Hepatocyte (in vitro differentiated cells): ENCODE measurements at regions not wholly inside any gene's neighbourhood (a gene's known extent, or its start where the extent isn't known, plus 50 kb on each side); places are given as distances from the start of the nearest gene placed in this dataset.

Experiments used
- EZH2 ChIP-seq: fragments of 200-600 bp; sonication (generic); IDR thresholded peaks from 2 replicates; pipeline ENCODE4 v1.6.1; 2016; ENCODE audit warnings: antibody characterized with exemption, mild to moderate bottlenecking, borderline replicate concordance
- EZH2phosphoT487 ChIP-seq: fragments of 200-600 bp; sonication (generic); IDR thresholded peaks from one replicate; pipeline ENCODE4 v1.6.1; 2018; ENCODE audit warnings: antibody characterized with exemption, mild to moderate bottlenecking, low read depth, moderate library complexity; ENCODE audit not compliant: unreplicated experiment, severe bottlenecking
- TF ChIP-seq, protein P1 (sequence below): fragments of 200-600 bp; sonication (generic); IDR thresholded peaks from 2 replicates; pipeline ENCODE4 v1.5.1; 2016; ENCODE audit warnings: antibody characterized with exemption, mild to moderate bottlenecking; ENCODE audit not compliant: poor library complexity

DNA sequence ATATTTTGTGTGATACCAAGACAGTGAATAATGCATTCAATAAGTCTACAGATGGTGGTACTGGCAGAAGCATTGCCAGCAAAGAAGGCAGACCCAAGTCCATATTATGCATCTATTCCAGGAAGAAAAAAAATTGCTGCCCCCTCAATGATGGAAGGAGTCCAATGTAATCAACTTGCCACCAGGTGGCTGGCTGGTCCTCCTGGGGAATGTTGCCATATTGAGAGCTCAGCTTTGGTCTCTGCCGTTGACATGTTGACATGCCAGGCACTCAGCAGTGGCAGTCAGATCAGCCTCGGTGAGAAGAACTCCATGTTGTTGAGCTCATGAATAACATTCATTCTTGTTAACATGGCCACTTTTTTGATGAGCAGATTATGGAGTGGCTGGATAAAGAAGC lies 298.5 kb downstream of the IGSF11 start:
- TF ChIP-seq, protein P1, sequence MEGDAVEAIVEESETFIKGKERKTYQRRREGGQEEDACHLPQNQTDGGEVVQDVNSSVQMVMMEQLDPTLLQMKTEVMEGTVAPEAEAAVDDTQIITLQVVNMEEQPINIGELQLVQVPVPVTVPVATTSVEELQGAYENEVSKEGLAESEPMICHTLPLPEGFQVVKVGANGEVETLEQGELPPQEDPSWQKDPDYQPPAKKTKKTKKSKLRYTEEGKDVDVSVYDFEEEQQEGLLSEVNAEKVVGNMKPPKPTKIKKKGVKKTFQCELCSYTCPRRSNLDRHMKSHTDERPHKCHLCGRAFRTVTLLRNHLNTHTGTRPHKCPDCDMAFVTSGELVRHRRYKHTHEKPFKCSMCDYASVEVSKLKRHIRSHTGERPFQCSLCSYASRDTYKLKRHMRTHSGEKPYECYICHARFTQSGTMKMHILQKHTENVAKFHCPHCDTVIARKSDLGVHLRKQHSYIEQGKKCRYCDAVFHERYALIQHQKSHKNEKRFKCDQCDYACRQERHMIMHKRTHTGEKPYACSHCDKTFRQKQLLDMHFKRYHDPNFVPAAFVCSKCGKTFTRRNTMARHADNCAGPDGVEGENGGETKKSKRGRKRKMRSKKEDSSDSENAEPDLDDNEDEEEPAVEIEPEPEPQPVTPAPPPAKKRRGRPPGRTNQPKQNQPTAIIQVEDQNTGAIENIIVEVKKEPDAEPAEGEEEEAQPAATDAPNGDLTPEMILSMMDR, result no peak
- TF ChIP-seq EZH2phosphoT487 (no peak), EZH2 (no peak)
